ENCODE measurements at regions not wholly inside any gene's neighbourhood (a gene's known extent, or its start where the extent isn't known, plus 50 kb on each side); places are given as distances from the start of the nearest gene placed in this dataset.
A peak's percentile ranks its signal among the peaks of the same experiment; 100 is the strongest.

DNA sequence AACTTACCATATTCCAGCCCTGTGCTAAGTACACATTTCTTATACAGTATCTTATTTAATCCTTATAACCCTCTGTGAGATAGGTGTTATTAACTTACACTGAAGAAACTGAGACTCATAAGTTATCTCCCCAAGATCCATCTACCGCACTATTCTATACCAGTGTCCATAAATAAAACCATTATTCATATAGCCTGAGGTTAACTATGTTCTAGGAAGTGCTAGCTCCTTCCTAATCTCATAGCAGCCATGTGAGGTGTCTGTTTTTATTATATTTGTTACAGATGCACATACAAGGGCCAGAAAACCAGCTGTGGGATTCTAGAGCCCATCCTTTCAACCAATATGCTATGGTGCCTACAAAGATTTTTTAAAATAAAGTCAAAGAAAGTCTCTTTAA is 100.3 kb upstream of the RAP1B start (continued):
- TF ChIP-seq, protein P1, sequence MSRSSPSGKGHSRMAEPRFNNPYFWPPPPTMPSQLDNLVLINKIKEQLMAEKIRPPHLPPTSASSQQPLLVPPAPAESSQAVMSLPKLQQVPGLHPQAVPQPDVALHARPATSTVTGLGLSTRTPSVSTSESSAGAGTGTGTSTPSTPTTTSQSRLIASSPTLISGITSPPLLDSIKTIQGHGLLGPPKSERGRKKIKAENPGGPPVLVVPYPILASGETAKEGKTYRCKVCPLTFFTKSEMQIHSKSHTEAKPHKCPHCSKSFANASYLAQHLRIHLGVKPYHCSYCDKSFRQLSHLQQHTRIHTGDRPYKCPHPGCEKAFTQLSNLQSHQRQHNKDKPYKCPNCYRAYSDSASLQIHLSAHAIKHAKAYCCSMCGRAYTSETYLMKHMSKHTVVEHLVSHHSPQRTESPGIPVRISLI (tag by site-specific recombination; IDR thresholded peaks at IDR 0.05), result no peak
- TF ChIP-seq ZFP37 (tag by site-specific recombination; IDR thresholded peaks at IDR 0.05) (no peak), ZNF335 (tag by site-specific recombination; conservative IDR thresholded peaks at IDR 0.05) (no peak), BCL11A (tag by site-specific recombination; IDR thresholded peaks at IDR 0.05; ENCODE audit: low read depth) (no peak), ZNF114 (tag by site-specific recombination; IDR thresholded peaks at IDR 0.05) (no peak), ZFP41 (tag by site-specific recombination; IDR thresholded peaks at IDR 0.05; ENCODE audit: borderline replicate concordance) (no peak)

DNA sequence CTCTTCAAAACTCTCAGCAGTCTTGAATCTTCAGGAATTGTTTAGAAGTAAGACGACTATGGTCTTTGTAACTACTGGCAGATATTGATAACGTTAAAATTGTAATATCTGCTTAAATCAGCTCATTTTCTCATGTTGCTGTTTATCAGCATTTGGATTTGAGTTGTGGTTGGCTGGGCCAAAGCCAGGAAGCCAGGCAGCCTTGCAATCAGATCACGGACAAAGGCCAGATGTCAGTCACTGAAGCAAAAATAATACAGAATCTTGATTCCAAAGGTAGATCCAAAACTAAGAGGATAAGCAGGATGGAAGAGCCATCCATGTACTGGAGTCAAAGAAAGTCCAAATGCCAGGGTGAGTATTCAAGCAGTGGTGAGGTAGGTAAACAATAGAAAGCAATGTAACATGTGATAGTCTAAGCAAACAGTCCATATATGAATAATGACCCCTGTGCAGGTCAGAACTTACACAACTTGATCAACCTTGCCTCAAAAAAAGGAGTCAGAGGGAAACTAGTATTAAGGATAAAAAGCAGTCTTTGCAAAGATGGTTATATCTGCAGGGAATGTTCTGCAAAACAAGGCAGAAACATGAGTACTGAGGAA is 95.8 kb upstream of the RAP1B start:
- ChIA-PET POLR2A (no interaction called here), CTCF (interaction anchor here (0.7 kb wide), 1 partner anchor 155 kb away, joined by 3 read pairs; no protein-coding TSS in a partner anchor)
- H3K4me3 ChIP-seq (ENCODE audit: low read depth, low read length), result no peak overlapping the region
- no peak overlapping the region for H3K27ac ChIP-seq (ENCODE audit: extremely low read depth, low read depth, low read length)
- H3K4me1 ChIP-seq (ENCODE audit: control insufficient read depth, insufficient read depth, low read length), result no peaks in the 10 kb centered on the region
- TF ChIP-seq ZNF211 (tag by site-specific recombination; IDR thresholded peaks at IDR 0.05; ENCODE audit: low read depth) (no peak), ZNF37A (tag by site-specific recombination; IDR thresholded peaks at IDR 0.05) (no peak), SP3 (tag by site-specific recombination; IDR thresholded peaks at IDR 0.05) (no peak), PRDM1 (tag by site-specific recombination; IDR thresholded peaks at IDR 0.05) (no peak)
- TF ChIP-seq, protein P2, sequence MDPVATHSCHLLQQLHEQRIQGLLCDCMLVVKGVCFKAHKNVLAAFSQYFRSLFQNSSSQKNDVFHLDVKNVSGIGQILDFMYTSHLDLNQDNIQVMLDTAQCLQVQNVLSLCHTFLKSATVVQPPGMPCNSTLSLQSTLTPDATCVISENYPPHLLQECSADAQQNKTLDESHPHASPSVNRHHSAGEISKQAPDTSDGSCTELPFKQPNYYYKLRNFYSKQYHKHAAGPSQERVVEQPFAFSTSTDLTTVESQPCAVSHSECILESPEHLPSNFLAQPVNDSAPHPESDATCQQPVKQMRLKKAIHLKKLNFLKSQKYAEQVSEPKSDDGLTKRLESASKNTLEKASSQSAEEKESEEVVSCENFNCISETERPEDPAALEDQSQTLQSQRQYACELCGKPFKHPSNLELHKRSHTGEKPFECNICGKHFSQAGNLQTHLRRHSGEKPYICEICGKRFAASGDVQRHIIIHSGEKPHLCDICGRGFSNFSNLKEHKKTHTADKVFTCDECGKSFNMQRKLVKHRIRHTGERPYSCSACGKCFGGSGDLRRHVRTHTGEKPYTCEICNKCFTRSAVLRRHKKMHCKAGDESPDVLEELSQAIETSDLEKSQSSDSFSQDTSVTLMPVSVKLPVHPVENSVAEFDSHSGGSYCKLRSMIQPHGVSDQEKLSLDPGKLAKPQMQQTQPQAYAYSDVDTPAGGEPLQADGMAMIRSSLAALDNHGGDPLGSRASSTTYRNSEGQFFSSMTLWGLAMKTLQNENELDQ (tag by site-specific recombination; IDR thresholded peaks at IDR 0.05; ENCODE audit: low read depth), result no peak
- TF ChIP-seq, protein P3, sequence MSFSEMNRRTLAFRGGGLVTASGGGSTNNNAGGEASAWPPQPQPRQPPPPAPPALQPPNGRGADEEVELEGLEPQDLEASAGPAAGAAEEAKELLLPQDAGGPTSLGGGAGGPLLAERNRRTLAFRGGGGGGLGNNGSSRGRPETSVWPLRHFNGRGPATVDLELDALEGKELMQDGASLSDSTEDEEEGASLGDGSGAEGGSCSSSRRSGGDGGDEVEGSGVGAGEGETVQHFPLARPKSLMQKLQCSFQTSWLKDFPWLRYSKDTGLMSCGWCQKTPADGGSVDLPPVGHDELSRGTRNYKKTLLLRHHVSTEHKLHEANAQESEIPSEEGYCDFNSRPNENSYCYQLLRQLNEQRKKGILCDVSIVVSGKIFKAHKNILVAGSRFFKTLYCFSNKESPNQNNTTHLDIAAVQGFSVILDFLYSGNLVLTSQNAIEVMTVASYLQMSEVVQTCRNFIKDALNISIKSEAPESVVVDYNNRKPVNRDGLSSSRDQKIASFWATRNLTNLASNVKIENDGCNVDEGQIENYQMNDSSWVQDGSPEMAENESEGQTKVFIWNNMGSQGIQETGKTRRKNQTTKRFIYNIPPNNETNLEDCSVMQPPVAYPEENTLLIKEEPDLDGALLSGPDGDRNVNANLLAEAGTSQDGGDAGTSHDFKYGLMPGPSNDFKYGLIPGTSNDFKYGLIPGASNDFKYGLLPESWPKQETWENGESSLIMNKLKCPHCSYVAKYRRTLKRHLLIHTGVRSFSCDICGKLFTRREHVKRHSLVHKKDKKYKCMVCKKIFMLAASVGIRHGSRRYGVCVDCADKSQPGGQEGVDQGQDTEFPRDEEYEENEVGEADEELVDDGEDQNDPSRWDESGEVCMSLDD (tag by site-specific recombination; IDR thresholded peaks at IDR 0.05), result no peak
- TF ChIP-seq, protein P4, sequence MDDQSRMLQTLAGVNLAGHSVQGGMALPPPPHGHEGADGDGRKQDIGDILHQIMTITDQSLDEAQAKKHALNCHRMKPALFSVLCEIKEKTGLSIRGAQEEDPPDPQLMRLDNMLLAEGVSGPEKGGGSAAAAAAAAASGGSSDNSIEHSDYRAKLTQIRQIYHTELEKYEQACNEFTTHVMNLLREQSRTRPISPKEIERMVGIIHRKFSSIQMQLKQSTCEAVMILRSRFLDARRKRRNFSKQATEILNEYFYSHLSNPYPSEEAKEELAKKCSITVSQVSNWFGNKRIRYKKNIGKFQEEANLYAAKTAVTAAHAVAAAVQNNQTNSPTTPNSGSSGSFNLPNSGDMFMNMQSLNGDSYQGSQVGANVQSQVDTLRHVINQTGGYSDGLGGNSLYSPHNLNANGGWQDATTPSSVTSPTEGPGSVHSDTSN (CRISPR knock-in tag; IDR thresholded peaks at IDR 0.05), result no peak
- H3K9me3 ChIP-seq (ENCODE audit: control insufficient read depth, insufficient read depth, low read depth, low read length), result no peaks in the 10 kb centered on the region
- no peaks in the 10 kb centered on the region for H3K36me3 ChIP-seq (ENCODE audit: control insufficient read depth in 2 of 2, insufficient read depth in 1 of 2, low read length in 2 of 2)

DNA sequence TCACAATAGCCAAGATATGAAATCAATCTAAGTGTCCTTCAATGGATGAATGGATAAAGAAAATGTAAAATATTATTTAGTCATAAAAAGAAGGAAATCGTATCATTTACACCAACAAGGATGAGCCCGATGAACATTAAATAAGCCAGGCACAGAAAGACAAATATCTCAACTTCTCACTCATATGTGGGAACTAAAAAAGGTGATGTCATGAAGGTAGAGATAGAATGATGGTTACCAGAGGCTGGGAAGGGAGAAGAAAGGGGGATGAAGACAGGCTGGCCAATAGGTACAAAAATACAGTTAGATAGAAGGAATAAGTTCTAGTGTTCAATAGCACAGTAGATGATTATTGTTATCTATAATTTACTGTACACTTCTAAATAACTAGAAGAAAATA is 94.9 kb upstream of the RAP1B start:
- Histone ChIP-seq H3K9me3 (ENCODE audit: control insufficient read depth, insufficient read depth, low read depth, low read length) (no peaks in the 10 kb centered on the region), H3K4me3 (ENCODE audit: low read depth, low read length) (no peak overlapping the region), H3K27ac (ENCODE audit: extremely low read depth, low read depth, low read length) (no peak overlapping the region), H3K4me1 (ENCODE audit: control insufficient read depth, insufficient read depth, low read length) (no peaks in the 10 kb centered on the region), H3K36me3 (ENCODE audit: control insufficient read depth in 2 of 2, insufficient read depth in 1 of 2, low read length in 2 of 2) (no peaks in the 10 kb centered on the region)
- ChIA-PET POLR2A (no interaction called here), CTCF (no interaction called here)
- TF ChIP-seq SETDB1 (IDR thresholded peaks at IDR 0.05; ENCODE audit: insufficient read length, low read length) (no peak), HOXA7 (CRISPR knock-in tag; IDR thresholded peaks at IDR 0.05; ENCODE audit: borderline replicate concordance) (no peak), ZNF621 (tag by site-specific recombination; IDR thresholded peaks at IDR 0.05) (no peak), ZNF660 (tag by site-specific recombination; IDR thresholded peaks at IDR 0.05) (no peak), ZNF341 (tag by site-specific recombination; IDR thresholded peaks at IDR 0.05; ENCODE audit: low read depth) (no peak)
- TF ChIP-seq, protein P5, sequence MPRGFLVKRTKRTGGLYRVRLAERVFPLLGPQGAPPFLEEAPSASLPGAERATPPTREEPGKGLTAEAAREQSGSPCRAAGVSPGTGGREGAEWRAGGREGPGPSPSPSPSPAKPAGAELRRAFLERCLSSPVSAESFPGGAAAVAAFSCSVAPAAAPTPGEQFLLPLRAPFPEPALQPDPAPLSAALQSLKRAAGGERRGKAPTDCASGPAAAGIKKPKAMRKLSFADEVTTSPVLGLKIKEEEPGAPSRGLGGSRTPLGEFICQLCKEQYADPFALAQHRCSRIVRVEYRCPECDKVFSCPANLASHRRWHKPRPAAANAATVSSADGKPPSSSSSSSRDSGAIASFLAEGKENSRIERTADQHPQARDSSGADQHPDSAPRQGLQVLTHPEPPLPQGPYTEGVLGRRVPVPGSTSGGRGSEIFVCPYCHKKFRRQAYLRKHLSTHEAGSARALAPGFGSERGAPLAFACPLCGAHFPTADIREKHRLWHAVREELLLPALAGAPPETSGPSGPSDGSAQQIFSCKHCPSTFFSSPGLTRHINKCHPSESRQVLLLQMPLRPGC (tag by site-specific recombination; IDR thresholded peaks at IDR 0.05), result no peak
- TF ChIP-seq, protein P6, sequence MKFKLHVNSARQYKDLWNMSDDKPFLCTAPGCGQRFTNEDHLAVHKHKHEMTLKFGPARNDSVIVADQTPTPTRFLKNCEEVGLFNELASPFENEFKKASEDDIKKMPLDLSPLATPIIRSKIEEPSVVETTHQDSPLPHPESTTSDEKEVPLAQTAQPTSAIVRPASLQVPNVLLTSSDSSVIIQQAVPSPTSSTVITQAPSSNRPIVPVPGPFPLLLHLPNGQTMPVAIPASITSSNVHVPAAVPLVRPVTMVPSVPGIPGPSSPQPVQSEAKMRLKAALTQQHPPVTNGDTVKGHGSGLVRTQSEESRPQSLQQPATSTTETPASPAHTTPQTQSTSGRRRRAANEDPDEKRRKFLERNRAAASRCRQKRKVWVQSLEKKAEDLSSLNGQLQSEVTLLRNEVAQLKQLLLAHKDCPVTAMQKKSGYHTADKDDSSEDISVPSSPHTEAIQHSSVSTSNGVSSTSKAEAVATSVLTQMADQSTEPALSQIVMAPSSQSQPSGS (tag by site-specific recombination; IDR thresholded peaks at IDR 0.05; ENCODE audit: low read depth), result peak; percentile 73

Data from HEK293 (cell line).